DMS53 (cell line): ENCODE measurements at regions not wholly inside any gene's neighbourhood (a gene's known extent, or its start where the extent isn't known, plus 50 kb on each side); places are given as distances from the start of the nearest gene placed in this dataset.
A peak's percentile ranks its signal among the peaks of the same experiment; 100 is the strongest.
"Not testable (repeated sequence)": the region's sequence is repeated elsewhere in the genome, so short reads cannot be mapped to it uniquely, and the experiment has no call there.

Experiments used
- DNase-seq: peaks from one replicate; lab custom pipeline; 2025; lab: John Stamatoyannopoulos, UW

DNA sequence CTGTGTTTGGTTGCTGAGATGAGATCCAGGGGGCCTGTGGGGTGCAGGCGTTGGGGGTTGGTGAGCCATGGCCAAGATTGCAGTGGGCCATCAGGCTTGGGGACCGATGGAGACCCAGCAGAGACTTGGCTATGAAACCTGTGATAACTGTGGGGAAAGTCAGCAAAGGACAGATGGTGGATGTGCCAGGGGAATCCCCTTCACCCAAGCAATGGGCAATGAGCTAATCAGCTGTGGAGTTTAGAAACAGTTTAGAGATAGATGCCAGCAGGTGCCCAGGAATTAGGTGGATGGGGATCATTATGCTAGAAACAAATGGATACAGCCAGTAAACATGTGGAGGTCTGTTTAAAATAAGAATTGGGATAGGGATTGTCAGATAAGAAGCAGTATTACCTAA is 151.4 kb upstream of the FERD3L start:
- DNase-seq, result no peak

DNA sequence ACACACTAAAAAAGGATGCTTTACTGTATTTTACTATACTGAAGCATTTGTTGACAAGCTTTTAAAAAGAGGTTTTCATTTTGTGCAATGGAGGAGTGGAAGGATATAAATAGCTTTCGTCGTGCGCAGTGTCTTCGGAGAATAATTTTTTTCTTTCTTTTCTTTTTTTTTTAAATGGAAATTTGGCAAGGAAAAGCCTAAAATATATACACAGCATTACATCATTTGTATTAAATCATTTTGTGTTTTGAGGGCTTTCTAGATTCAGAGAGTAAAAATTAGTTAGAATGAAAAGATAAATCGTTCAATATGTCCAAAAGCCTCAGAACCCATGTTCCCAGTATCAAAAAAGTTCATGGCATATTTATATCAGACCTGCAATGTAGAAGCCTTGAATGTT is 150.2 kb upstream of the FERD3L start:
- DNase-seq, result no peak

DNA sequence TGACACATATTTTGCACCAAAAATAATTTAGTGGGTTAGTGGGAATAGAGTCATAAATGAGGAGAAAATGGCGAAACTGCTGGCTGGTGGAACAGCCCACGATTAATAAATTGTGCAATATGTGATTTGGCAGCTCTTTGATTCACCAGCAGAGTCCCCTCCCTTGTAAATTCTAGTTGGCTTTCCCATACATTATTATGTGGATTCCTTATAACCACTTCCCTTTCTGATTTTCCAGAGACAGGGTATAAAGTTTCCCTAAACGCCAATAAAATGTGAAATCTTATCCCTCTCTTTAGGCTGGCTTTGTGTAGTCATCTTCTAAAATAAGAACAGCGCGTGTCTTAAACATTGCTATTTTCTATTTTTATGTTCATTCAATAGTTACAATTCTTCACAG is 149.4 kb upstream of the FERD3L start:
- no peak for DNase-seq

DNA sequence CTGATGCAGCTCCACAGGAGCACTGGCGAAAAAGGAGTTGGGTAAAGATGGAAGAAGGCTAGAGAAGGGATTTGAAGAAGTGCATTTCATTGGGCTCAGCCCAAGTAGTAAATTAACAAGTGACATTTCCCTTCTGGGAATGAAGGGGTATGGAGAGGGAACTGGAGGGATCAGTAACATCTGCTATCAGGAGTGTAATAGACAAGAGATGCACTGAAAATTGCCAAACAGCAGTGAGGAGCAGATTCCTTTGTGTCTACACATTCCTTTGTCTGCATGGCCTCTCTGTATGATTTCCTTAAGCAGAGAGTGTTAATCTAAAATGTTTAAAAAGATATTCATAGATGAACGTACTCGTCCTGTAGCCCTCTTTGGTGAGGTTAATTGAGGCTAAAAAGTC is 148.2 kb upstream of the FERD3L start:
- DNase-seq, result no peak

DNA sequence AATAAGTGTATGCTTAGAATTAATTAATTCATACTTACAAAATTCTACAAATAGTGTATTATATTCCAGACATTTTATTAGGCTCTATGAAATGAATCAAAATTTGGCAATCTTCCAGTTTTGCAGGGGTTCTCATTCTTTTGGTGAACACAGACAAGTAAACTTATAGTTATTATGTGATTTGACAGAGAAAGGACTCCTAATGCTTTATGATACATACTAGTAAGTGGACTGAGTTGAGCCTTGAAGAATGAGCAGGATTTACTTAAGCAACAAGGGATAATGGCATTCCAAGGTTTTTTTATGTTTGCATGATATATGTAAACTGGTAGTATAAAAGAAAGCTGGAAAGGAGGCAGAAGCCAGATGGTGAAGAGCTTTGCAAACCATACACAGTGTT is 145.7 kb upstream of the FERD3L start:
- peak; percentile 11 for DNase-seq

DNA sequence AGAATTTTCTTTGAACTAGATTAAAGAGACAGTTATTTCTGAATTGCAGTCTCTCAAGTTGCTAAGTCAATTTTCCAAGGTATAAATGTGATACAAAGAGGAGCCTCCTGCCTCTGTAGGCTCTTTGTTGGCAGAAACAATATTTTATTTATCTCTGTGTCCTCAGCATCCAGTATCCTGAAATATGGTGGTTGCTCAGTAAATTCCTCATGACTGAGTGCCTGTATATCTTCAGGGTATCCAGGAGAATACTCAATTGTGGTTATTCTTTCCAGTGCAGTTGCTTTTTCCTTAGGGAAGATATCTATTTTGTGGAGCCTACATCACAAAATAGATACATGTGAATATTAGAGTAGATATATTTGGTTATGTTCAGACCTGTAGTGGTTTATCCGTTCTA is 144.8 kb upstream of the FERD3L start:
- no peak for DNase-seq

DNA sequence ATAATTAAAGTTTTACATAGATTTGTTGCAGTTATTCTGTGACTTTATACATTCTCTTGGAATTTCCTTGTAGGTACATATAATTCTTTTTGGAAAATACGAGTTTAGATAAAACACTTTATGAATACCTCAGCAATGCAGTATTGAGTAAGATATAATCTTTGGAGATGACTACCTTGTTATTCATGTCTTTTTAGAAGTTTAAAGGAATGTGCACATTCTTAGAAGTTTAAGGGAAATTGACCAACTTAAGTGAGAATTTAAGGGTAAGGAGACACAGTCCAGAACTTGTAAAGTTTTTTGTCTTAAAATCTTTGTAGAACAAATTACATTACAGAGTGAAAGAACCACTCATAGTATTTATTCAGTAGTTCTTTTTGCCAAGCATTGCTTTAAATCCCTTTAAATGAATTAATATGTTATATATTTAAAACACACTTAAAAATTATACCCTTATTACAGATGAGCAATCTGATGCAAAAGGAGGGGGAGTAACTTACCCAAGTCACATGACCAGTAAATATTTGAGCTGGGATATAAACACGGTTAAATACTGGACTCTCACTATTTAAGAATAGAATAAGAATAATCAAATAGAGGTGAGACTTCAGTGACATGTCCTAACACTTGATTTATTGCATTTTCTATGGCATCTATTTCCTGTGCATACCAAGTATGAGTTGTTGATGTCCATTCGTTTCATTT is 139.5 kb upstream of the FERD3L start:
- DNase-seq, result no peak

DNA sequence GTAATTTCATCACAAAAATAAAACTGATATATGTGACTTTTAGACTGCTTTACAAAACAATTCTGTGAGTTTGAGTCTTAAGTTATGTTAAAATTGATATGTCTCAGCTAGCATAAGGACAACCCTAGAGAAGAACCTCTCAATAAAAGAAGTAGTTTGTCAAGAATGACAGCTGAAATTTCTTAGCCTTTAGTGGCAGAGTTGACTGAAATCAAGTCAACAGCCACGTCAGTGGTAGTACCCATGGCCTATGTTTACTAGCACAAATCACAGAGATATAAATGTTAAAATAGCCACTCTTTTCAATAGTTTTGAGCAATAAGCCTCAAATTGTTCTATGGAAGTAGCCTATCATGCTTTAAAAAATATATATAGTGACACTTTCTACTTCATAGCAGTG is 138.9 kb upstream of the FERD3L start:
- DNase-seq, result no peak

DNA sequence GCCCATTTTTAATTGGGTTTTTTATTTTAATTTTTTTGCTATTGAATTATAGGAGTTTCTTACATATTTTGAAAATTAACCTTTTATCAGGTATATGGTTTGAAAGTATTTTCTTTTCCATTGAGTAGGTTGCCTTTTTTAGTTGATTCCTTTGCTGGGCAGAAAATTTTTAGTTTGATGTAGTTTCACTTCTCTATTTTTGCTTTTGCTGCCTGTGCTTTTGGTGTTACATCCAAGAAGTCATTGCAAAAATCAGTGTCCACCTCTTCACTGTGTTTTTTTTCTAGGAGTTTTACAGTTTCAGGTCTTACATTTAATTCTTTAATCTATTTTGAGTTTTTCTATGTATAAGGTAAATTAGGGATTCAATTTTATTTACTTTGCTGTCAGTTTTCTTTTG is 129.8 kb upstream of the FERD3L start:
- no peak for DNase-seq

DNA sequence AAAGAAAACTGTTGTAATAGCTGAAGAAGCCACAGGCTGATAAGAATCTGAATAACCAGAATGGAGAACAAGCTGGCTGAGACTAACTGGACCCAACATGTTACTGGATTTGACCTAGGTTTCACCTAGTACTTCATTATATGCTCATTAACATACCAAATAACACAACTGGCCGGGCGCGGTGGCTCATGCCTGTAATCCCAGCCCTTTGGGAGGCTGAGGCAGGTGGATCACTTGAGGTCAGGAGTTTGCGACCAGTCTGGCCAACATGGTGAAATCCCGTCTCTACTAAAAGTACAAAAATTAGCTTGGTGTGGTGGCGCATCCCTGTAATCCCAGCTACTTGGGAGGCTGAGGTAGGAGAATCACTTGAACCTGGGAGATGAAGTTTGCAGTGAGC is 127.1 kb upstream of the FERD3L start:
- not testable (repeated sequence) for DNase-seq

DNA sequence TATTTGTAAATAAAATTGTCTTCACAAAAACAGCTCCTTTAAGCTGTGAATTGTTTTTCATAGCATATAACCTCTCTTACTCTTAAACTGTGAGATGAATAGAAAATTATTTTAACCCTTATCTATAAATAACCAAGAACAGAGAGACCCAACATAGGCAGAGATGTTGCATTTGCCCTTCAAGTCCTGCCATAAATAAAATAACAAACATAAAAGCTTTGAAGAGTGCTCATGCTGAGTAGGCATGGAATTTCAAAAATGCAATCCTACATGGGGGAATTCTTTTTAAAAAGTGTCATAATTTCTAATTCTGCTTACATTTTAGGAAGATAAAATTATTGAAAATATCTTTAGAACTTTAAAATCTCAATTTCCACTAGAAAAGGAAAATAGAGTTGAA is 124.1 kb upstream of the FERD3L start:
- DNase-seq, result no peak

DNA sequence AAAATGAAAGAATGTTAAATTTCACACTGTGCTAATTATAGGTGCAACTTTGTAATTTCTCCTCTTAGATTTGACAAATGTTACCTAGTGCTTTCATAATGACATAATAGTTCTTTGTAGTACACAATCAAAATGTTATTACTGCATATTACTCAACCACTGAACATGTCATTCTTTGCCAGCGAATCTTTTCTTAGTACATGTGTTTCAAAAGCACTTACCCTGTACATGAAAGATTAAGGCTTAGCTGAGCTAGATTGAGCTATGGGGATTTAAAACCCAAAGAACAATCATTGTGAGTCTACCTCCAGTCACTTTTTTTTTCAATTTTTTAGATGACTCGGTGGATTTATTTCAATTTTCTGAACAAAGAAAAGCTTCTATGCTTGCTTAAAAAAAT is 123.5 kb upstream of the FERD3L start:
- DNase-seq, result no peak

DNA sequence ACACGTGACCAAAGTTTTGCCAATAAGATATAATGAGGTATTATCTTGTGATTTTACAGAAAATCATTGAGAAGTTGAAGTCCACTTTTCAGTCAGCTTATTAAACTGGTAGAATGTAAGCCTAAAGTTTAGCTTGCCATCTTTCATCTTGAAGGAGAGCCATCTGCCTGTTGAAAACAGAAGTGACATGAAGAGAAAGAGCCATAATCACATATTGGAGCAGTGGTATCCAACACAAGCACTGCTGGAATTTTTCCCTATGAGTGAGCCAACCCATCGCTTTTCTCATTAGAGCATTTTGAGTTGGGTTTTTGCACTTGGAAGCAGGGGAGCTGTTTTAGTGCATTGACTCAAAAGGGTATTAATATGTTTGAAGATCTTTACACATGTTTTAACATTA is 117.6 kb upstream of the FERD3L start:
- DNase-seq, result peak; percentile 28

DNA sequence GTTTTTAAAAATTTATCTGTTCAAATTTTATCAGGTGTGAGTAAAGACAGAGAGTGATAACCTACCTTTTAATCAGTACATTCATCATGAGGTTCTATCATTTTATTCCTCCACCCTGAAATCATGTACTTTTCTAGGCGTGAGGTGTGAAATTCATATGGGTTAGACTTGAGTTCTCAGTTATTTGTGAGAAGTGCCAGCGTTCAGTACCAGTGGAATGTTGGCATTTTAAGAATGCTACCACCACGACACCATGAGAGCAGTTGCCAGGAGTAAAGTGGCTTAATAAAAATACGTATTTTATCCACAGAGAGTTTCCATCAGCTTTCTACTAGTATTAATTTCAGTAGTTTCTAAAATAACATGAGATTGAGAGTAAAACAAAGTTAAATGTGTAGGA is 104.1 kb upstream of the FERD3L start:
- DNase-seq, result no peak

DNA sequence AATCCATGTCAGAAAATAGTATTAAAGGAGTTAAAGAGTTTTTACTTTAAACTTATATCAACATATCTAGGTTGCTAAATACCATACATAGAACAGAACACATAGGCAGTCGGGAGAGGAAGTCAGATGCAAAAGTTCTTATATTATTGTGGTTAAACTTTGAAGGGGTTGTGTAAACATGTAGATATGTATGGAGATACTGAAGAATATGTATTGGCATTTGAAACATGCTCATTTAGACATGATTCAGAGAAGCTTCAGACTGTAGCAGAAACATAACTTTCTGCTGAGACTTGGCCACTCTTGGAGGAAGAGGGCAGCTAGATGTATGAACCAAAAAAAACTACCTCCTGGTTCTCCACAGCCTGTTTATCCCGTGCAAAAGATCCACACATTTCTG is 103.5 kb upstream of the FERD3L start:
- DNase-seq, result no peak

DNA sequence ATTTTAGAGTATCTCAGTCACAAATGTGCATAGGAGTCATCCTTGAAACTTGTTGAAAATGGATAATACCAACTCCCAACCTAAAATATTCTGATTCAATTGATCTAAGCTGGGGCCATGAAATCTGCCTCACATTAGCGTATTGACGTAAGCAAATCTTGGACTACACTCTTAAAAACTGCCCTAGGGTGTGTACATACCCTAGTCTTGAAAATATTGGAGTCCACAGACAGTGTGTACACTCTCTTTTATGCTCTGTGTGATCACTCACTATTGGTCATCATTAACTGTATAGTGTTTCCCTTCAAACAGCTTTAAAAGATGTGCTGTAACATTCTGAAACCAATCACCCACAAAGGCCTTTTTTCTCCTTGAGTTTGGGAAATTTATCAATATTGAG is 102.9 kb upstream of the FERD3L start:
- DNase-seq, result no peak

DNA sequence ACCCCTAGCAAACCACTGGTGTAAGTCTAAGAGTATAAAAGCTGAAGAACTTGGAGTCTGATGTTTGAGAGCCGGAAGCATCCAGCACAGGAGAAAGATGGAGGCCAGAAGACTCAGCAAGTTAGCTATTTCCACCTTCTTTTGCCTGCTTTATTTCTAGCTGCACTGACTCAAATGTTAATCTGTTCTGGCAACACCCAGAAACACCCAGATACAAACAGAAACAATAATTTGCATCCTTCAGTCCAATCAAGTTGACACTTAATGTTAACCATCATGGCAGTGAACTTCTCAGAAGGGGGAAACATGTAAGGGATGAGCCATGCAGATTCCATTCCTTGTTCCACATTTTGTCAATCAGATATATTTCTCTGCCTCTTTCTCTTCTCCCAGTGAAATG is 101.8 kb upstream of the FERD3L start:
- DNase-seq, result no peak

DNA sequence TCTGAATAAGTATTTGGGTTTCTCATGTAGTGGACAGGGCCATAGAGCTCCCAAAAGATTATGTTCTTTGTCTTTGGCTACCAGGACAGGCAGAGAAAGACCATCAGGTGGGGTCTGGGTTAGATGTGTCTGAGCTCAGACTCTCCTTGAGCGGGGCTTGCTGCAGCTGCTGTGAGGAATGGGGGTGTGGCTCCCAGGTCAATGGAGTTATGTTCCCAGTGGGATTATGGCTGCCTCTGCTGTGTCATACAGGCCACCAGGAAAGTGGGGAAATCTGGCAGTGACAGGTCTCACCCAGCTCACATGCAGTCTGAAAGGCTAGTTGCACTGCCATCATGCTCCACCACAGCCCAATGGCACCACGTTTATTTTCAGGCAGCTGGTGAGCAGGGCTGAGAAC is 97.0 kb upstream of the FERD3L start:
- no peak for DNase-seq

DNA sequence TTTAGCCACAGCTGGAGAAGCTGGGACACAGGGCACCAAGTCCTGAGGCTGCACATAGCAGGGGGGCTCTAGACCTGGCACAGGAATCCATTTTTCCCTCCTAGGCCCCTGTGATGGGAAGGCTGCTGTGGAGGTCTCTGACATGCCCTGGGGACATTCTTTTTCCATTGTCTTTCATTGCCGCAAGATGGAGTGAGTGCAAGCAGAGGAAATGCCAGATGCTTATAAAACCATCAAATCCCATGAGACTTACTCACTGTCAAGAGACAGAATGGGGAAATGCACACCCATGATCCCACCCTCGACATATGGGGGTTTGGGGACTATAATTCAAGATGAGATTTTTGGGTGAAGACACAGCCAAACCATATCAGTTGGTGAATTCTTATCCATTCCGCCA is 94.7 kb upstream of the FERD3L start:
- no peak for DNase-seq

DNA sequence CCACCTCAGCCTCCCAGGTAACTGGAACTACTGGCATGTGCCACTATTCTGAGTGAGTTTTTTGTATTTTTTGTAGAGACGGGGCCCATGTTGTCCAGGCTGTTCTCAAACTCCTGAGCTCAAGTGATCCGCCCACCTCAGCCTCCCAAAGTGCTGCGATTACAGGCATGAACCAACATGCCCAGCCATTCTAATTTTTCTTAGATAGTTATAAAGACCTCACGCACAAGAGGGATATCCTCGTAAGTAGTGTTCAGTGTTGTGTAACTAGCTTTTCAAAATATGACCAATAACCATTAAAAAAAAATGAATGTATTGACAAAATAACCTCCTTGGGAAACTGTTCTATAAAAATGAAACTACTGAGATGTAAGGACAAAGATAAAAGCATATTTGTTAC is 90.5 kb upstream of the FERD3L start:
- DNase-seq, result no peak

DNA sequence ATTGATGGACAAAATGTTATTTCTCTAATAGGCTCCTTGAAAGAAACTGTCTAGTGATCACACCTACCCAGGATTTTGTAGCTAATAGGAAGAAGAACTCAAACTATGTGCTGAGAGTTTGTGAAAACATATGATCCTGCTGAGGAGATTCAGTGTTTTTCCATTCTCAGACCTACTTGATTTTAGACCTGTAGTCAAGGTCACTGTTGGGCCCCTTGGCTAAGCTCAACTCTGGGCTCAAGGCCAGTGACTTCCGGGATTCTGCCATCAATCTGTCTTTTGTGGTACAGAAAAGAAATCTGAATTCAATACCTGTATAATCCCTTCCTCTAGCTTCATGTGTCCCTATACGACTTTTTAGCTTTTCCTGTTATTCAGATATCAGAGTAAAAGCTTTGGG is 79.7 kb upstream of the FERD3L start:
- no peak for DNase-seq

DNA sequence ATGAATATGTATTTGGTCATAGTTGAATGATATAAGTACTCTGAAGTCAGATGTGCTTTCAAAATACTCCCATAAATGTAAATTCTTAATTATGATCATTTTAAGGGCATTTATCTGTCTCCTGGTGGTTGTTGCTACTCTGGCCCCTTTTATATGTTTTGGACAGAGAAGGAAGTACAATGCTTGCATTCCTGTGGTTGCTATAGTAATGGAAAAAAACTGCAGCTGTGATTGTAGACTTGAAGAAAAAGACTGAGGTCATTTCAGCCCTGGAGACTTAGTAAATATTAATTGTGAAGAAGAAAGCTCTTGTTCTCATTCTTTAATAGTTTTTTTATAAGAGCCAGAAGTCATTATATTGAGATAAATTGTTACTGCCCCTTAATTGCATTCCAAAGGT is 70.2 kb upstream of the FERD3L start:
- DNase-seq, result peak; percentile 81

DNA sequence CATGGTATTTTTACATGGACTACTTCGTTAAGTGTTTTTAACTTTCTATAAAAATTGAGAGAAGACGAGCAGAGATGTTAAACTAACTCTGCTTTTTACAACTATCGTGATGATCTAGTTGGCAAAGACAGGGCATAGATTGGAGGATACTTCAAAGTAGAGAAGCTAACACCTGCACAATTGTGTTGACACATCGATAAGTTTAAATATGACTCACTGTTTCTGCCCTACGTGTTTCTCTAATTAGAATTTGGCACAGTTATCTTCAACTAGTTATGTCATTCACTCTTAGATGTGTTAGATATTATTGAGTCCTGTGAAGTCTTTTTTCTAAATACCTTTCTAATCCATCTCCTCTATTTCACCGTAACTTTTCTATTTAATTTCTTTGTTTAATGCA is 68.5 kb upstream of the FERD3L start:
- peak; percentile 86 for DNase-seq

DNA sequence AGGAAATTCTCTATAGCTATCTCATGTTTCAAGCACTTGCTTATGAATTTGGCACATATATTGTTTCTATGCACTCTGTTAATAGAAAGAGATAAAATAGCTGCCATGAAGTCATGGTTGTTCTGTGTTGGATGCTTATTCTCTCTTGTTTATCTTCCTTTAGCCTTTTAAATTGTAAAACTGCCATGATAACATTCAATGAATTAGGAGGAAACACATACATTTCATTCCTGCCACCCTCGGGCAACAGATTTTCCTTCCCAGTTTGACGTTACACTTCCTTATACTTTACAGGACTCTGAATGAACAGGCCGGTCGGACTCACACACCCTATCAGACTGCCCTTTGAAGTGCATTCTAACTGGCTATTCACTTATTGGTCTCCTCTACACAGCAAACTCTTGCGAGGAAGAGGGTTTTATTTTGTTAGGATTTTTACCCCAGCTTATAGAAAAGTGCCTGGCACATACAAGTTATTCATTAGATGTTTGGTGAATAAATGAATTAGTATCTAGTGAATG is 65.7 kb upstream of the FERD3L start:
- no peak for DNase-seq
